SK-N-SH treated with all-trans-retinoic acid at 6 μM for 48 hours (cell line): ENCODE measurements at regions not wholly inside any gene's neighbourhood (a gene's known extent, or its start where the extent isn't known, plus 50 kb on each side); places are given as distances from the start of the nearest gene placed in this dataset.

ENCODE experiments used
- ATAC-seq: fragments of 200-7000 bp; cut with Tn5 transposase; 3 replicates; pipeline ENCODE4 v1.9.1; 2020; ENCODE audit warnings: mild to moderate bottlenecking, moderate library complexity
- ARNTL ChIP-seq: fragments of 450-650 bp; formaldehyde crosslinking; IDR thresholded peaks from 2 replicates; pipeline ENCODE4 v1.5.0; 2020; ENCODE audit warnings: low read depth, mild to moderate bottlenecking, moderate library complexity, borderline replicate concordance
- BACH2 ChIP-seq: fragments of 250-450 bp; sonication (Bioruptor Pico); IDR thresholded peaks from 2 replicates; pipeline ENCODE4 v1.9.0; 2021; ENCODE audit warnings: mild to moderate bottlenecking, borderline replicate concordance
- CSDC2 ChIP-seq: fragments of 250-450 bp; sonication (Bioruptor Pico); IDR thresholded peaks from 2 replicates; pipeline ENCODE4 v1.5.0; 2020; ENCODE audit warnings: mild to moderate bottlenecking, moderate library complexity
- ESRRG ChIP-seq: fragments of 250-450 bp; sonication (Bioruptor Pico); IDR thresholded peaks from 2 replicates; pipeline ENCODE4 v1.6.1; 2021; ENCODE audit warnings: mild to moderate bottlenecking
- ISL1 ChIP-seq: fragments of 250-450 bp; sonication (Bioruptor Pico); IDR thresholded peaks from 2 replicates; pipeline ENCODE4 v2.1.2; 2022; ENCODE audit warnings: mild to moderate bottlenecking, moderate library complexity
- OSR1 ChIP-seq: fragments of 250-450 bp; sonication (Bioruptor Pico); IDR thresholded peaks from 2 replicates; pipeline ENCODE4 v1.8.0; 2022; ENCODE audit warnings: moderate library complexity, mild to moderate bottlenecking, inconsistent platforms
- RARB ChIP-seq: fragments of 250-450 bp; sonication (Bioruptor Pico); IDR thresholded peaks from 2 replicates; pipeline ENCODE4 v1.8.0; 2021; ENCODE audit warnings: mild to moderate bottlenecking, moderate library complexity
- SNAI2 ChIP-seq: fragments of 250-450 bp; sonication (Bioruptor Pico); IDR thresholded peaks from 2 replicates; pipeline ENCODE4 v1.5.0; 2020; ENCODE audit warnings: mild to moderate bottlenecking, moderate library complexity
- TCF4 ChIP-seq: fragments of 250-450 bp; sonication (Bioruptor Pico); IDR thresholded peaks from 2 replicates; pipeline ENCODE4 v1.8.0; 2021; ENCODE audit warnings: mild to moderate bottlenecking, moderate library complexity, borderline replicate concordance
- TOX ChIP-seq: fragments of 250-450 bp; sonication (Bioruptor Pico); IDR thresholded peaks from 2 replicates; pipeline ENCODE4 v1.8.0; 2021; ENCODE audit warnings: mild to moderate bottlenecking, moderate library complexity, borderline replicate concordance
- ZC3H10 ChIP-seq: fragments of 250-450 bp; sonication (Bioruptor Pico); IDR thresholded peaks from 2 replicates; pipeline ENCODE4 v1.5.1; 2021; ENCODE audit warnings: mild to moderate bottlenecking, moderate library complexity
- ZFP30 ChIP-seq: fragments of 450-650 bp; formaldehyde crosslinking; IDR thresholded peaks from 2 replicates; pipeline ENCODE4 v1.5.0; 2022; ENCODE audit warnings: mild to moderate bottlenecking, moderate library complexity
- ZNF70 ChIP-seq: fragments of 450-650 bp; formaldehyde crosslinking; IDR thresholded peaks from 2 replicates; pipeline ENCODE4 v1.5.0; 2020; ENCODE audit warnings: mild to moderate bottlenecking, moderate library complexity
- ZNF8 ChIP-seq: fragments of 450-650 bp; formaldehyde crosslinking; IDR thresholded peaks from 2 replicates; pipeline ENCODE4 v1.5.0; 2020; ENCODE audit warnings: mild to moderate bottlenecking, moderate library complexity
- TF ChIP-seq, protein P1 (sequence below): fragments of 250-450 bp; sonication (Bioruptor Pico); IDR thresholded peaks from 2 replicates; pipeline ENCODE4 v1.5.1; 2021; ENCODE audit warnings: mild to moderate bottlenecking, moderate library complexity
- TF ChIP-seq, protein P2 (sequence below): fragments of 250-450 bp; sonication (Bioruptor Pico); IDR thresholded peaks from 2 replicates; pipeline ENCODE4 v1.8.0; 2020; ENCODE audit warnings: mild to moderate bottlenecking, moderate library complexity, borderline replicate concordance
- TF ChIP-seq, protein P3 (sequence below): fragments of 250-450 bp; sonication (Bioruptor Pico); IDR thresholded peaks from 2 replicates; pipeline ENCODE4 v1.8.0; 2021; ENCODE audit warnings: low read depth, mild to moderate bottlenecking, moderate library complexity, borderline replicate concordance
- TF ChIP-seq, protein P4 (sequence below): fragments of 250-450 bp; sonication (Bioruptor Pico); IDR thresholded peaks from 2 replicates; pipeline ENCODE4 v1.5.0; 2020; ENCODE audit warnings: mild to moderate bottlenecking, moderate library complexity

DNA sequence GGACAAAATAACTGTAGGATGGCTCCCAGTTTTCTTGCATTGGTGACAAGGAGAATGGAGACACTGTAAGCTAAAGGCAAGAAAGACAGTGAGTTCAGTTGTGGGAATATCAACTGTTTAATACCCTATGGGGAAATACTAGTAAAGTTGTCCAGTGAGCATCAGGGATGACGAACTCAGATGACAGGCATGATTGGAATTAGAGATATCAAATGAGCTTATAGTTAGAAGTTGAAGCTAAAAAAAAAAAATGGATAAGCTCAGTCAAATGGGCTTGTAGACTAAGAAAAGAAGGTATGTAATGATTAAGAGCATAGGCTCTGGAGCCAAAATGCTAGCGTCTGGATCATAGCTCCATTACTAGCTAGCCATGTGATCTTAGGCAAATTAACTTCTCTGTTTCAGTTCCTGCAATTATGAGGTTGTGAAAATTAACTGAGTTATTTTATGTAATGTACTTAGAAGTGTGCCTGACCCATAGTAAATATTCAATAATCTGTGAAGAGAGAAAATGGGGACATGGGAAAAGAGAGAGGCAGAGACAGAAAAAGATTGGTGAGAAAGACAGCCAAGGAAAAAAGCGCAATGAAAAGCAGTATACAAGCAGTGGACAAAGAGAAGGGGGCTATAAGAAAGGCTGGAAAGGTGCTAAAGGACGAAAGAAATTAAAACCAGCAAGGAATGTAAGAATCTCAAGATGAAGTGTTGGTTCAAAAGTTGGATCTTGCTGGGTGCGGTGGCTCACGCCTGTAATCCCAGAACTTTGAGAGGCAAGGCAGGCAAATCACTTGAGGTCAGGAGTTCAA, 95.7 kb upstream of the SLC39A10 start:
- ATAC-seq = peak; percentile 81
- TF ChIP-seq ZC3H10 (CRISPR knock-in tag) (0 out of 2 replicates have a peak, but pooled peaks have one; percentile 32), ISL1 (peak; percentile 74), ZNF70 (CRISPR knock-in tag) (no peak)
- TF ChIP-seq, protein P1, sequence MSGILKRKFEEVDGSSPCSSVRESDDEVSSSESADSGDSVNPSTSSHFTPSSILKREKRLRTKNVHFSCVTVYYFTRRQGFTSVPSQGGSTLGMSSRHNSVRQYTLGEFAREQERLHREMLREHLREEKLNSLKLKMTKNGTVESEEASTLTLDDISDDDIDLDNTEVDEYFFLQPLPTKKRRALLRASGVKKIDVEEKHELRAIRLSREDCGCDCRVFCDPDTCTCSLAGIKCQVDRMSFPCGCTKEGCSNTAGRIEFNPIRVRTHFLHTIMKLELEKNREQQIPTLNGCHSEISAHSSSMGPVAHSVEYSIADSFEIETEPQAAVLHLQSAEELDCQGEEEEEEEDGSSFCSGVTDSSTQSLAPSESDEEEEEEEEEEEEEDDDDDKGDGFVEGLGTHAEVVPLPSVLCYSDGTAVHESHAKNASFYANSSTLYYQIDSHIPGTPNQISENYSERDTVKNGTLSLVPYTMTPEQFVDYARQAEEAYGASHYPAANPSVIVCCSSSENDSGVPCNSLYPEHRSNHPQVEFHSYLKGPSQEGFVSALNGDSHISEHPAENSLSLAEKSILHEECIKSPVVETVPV = no peak

DNA sequence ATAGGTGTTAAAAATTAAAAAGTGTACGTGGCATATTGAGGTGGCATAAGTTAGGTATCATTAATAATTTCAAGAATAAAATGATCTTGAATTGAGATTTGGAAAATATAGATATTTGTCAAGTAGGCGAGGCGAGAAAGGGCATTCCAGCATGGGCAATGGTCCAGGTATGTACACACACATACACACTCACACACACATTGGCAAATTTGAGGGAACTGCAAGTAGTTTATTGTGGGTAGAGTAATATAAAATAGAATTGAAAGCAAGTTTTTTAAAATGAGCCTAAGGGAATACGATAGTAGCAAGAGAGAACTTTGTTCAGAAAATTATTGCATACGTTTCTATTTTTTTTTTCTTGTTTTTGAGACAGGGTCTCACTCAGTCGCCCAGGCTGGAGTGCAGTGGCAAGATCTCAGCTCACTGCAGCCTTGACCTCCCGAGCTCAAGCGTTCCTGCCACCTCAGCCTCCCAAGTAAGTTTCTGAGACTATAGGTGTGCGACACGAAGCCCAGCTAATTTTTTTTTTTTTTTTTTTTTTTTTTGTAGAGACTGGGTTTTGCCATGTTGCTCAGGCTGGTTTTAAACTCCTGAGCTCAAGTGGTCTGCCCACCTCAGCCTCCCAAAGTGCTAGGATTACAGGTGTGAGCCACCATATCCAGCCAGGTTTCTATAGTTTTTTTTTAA, 96.7 kb upstream of the SLC39A10 start:
- ATAC-seq = no peak
- TF ChIP-seq ZNF8 (no peak), BACH2 (CRISPR knock-in tag) (no peak), OSR1 (CRISPR knock-in tag) (no peak), RARB (CRISPR knock-in tag) (no peak), ARNTL (CRISPR knock-in tag) (no peak), TOX (CRISPR knock-in tag) (no peak), ZNF70 (CRISPR knock-in tag) (no peak), SNAI2 (CRISPR knock-in tag) (no peak), ESRRG (CRISPR knock-in tag) (no peak), ZC3H10 (CRISPR knock-in tag) (no peak)
- TF ChIP-seq, protein P1 = no peak
- TF ChIP-seq, all 23 proteins: peak for 0

DNA sequence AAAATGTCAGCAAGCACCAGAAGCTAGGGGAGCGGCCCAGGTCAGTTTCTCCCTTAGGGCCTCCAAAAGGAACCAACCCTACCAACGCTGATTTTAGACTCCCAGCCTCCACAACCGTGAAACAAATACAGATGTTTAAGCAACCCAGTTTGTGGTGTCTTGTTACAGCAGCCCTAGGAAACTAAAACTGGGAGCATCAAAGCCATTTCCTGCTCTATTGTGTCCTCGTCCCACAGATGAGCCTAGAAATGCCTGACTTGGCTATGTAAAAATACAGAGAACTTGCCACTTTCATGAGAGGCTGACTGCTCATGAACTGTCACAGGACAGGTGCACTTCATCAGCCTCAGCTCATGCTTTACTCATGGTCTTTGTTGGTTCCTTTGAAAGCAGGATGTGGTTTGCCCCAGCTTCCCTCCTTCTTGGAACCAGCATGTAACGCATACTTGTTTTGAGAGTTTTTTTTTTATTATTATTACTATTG, 97.6 kb upstream of the SLC39A10 start:
- peak; percentile 58 for ATAC-seq
- no peak for TF ChIP-seq TOX (CRISPR knock-in tag)
- TF ChIP-seq ZNF8 = no peak
- TF ChIP-seq ZFP30 (CRISPR knock-in tag) = no peak
- TF ChIP-seq ISL1 = no peak
- TF ChIP-seq BACH2 (CRISPR knock-in tag) = no peak
- TF ChIP-seq, protein P2, sequence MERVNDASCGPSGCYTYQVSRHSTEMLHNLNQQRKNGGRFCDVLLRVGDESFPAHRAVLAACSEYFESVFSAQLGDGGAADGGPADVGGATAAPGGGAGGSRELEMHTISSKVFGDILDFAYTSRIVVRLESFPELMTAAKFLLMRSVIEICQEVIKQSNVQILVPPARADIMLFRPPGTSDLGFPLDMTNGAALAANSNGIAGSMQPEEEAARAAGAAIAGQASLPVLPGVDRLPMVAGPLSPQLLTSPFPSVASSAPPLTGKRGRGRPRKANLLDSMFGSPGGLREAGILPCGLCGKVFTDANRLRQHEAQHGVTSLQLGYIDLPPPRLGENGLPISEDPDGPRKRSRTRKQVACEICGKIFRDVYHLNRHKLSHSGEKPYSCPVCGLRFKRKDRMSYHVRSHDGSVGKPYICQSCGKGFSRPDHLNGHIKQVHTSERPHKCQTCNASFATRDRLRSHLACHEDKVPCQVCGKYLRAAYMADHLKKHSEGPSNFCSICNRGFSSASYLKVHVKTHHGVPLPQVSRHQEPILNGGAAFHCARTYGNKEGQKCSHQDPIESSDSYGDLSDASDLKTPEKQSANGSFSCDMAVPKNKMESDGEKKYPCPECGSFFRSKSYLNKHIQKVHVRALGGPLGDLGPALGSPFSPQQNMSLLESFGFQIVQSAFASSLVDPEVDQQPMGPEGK (CRISPR knock-in tag) = no peak

DNA sequence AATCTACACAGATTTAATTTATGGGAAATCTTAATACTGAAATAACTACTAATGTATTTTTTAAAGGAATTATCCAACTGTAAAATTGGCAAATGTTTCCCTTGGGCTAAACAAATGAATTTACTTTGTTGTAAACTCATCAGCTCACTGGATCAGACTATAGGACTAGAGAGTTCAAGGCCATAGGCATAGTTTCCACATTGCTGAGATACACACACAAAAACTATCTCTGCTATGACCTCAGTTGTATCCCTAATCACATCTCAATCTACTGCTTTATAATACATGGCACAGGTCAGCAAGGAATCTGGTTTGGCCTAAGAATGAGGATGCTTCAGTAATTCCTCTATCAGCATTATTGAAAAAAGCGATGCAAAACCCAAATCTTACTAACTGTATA, 101.1 kb upstream of the SLC39A10 start:
- no peak for ATAC-seq
- TF ChIP-seq ESRRG (CRISPR knock-in tag) (no peak), ZFP30 (CRISPR knock-in tag) (no peak), ARNTL (CRISPR knock-in tag) (no peak), OSR1 (CRISPR knock-in tag) (no peak), CSDC2 (no peak), ZC3H10 (CRISPR knock-in tag) (no peak), TCF4 (CRISPR knock-in tag) (no peak), BACH2 (CRISPR knock-in tag) (no peak), ZNF8 (no peak)
- TF ChIP-seq, protein P3, sequence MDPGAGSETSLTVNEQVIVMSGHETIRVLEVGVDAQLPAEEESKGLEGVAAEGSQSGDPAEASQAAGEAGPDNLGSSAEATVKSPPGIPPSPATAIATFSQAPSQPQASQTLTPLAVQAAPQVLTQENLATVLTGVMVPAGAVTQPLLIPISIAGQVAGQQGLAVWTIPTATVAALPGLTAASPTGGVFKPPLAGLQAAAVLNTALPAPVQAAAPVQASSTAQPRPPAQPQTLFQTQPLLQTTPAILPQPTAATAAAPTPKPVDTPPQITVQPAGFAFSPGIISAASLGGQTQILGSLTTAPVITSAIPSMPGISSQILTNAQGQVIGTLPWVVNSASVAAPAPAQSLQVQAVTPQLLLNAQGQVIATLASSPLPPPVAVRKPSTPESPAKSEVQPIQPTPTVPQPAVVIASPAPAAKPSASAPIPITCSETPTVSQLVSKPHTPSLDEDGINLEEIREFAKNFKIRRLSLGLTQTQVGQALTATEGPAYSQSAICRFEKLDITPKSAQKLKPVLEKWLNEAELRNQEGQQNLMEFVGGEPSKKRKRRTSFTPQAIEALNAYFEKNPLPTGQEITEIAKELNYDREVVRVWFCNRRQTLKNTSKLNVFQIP = no peak
- TF ChIP-seq, protein P4, sequence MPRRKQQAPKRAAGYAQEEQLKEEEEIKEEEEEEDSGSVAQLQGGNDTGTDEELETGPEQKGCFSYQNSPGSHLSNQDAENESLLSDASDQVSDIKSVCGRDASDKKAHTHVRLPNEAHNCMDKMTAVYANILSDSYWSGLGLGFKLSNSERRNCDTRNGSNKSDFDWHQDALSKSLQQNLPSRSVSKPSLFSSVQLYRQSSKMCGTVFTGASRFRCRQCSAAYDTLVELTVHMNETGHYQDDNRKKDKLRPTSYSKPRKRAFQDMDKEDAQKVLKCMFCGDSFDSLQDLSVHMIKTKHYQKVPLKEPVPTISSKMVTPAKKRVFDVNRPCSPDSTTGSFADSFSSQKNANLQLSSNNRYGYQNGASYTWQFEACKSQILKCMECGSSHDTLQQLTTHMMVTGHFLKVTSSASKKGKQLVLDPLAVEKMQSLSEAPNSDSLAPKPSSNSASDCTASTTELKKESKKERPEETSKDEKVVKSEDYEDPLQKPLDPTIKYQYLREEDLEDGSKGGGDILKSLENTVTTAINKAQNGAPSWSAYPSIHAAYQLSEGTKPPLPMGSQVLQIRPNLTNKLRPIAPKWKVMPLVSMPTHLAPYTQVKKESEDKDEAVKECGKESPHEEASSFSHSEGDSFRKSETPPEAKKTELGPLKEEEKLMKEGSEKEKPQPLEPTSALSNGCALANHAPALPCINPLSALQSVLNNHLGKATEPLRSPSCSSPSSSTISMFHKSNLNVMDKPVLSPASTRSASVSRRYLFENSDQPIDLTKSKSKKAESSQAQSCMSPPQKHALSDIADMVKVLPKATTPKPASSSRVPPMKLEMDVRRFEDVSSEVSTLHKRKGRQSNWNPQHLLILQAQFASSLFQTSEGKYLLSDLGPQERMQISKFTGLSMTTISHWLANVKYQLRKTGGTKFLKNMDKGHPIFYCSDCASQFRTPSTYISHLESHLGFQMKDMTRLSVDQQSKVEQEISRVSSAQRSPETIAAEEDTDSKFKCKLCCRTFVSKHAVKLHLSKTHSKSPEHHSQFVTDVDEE = no peak
- TF ChIP-seq, protein P2 (CRISPR knock-in tag) = no peak
